ENCODE measurements at regions not wholly inside any gene's neighbourhood (a gene's known extent, or its start where the extent isn't known, plus 50 kb on each side); places are given as distances from the start of the nearest gene placed in this dataset.

- H2AFZ ChIP-seq (ENCODE audit: low read length), result no peak overlapping the region
- no peaks in the 10 kb centered on the region for H4K20me1 ChIP-seq (ENCODE audit: control insufficient read depth, extremely low read depth, insufficient read depth, low read length)
- H3K4me1 ChIP-seq (ENCODE audit: control insufficient read depth, extremely low read depth, insufficient read depth, low read length), result no peaks in the 10 kb centered on the region
- H3K27ac ChIP-seq (ENCODE audit: insufficient read depth, low read length), result no peak overlapping the region
- no peaks in the 10 kb centered on the region for H3K79me2 ChIP-seq (ENCODE audit: control insufficient read depth, insufficient read depth, low read length)
- no peaks in the 10 kb centered on the region for H3K27me3 ChIP-seq (ENCODE audit: control insufficient read depth, insufficient read depth, low read length)
- no peak for DNase-seq (ENCODE audit: low read depth in 2 of 2)
- H3K4me3 ChIP-seq (replicated peaks in 1 of 4; ENCODE audit: control extremely low read depth in 1 of 4, insufficient read depth in 1 of 4, low read depth in 3 of 4, low read length in 4 of 4), result no peak overlapping the region
- H3K9me3 ChIP-seq (ENCODE audit: control insufficient read depth, insufficient read depth, low read depth, low read length), result no peaks in the 10 kb centered on the region
- H3K4me2 ChIP-seq (ENCODE audit: extremely low read depth, insufficient read depth, low read length), result no peak overlapping the region
- no peaks in the 10 kb centered on the region for H3K36me3 ChIP-seq (ENCODE audit: control insufficient read depth, insufficient read depth, low read length)
- H3K9ac ChIP-seq (ENCODE audit: insufficient read depth, low read length), result no peak overlapping the region
- TF ChIP-seq EZH2 (IDR thresholded peaks at IDR 0.05; ENCODE audit: low read length, missing control alignments) (no peak), CTCF (conservative IDR thresholded peaks at IDR 0.05 in 1 of 2, IDR thresholded peaks at IDR 0.05 in 1 of 2; ENCODE audit: low read depth in 1 of 2, low read length in 2 of 2) (no peak)
Measured at GRCh38 chr3:75076481-75076880, 462.0 kb upstream of the CNTN3 start.

- no peak for DNase-seq (ENCODE audit: low read depth in 2 of 2)
- H4K20me1 ChIP-seq (ENCODE audit: control insufficient read depth, extremely low read depth, insufficient read depth, low read length), result no peaks in the 10 kb centered on the region
- H3K4me3 ChIP-seq (replicated peaks in 1 of 4; ENCODE audit: control extremely low read depth in 1 of 4, insufficient read depth in 1 of 4, low read depth in 3 of 4, low read length in 4 of 4), result no peak overlapping the region
- H3K36me3 ChIP-seq (ENCODE audit: control insufficient read depth, insufficient read depth, low read length), result no peaks in the 10 kb centered on the region
- TF ChIP-seq CTCF (conservative IDR thresholded peaks at IDR 0.05 in 1 of 2, IDR thresholded peaks at IDR 0.05 in 1 of 2; ENCODE audit: low read depth in 1 of 2, low read length in 2 of 2) (no peak), EZH2 (IDR thresholded peaks at IDR 0.05; ENCODE audit: low read length, missing control alignments) (no peak)
- no peaks in the 10 kb centered on the region for H3K79me2 ChIP-seq (ENCODE audit: control insufficient read depth, insufficient read depth, low read length)
- H3K9ac ChIP-seq (ENCODE audit: insufficient read depth, low read length), result no peak overlapping the region
- no peak overlapping the region for H3K4me2 ChIP-seq (ENCODE audit: extremely low read depth, insufficient read depth, low read length)
- no peak overlapping the region for H3K27ac ChIP-seq (ENCODE audit: insufficient read depth, low read length)
- H3K9me3 ChIP-seq (ENCODE audit: control insufficient read depth, insufficient read depth, low read depth, low read length), result no peaks in the 10 kb centered on the region
- no peaks in the 10 kb centered on the region for H3K4me1 ChIP-seq (ENCODE audit: control insufficient read depth, extremely low read depth, insufficient read depth, low read length)
- no peaks in the 10 kb centered on the region for H3K27me3 ChIP-seq (ENCODE audit: control insufficient read depth, insufficient read depth, low read length)
- no peak overlapping the region for H2AFZ ChIP-seq (ENCODE audit: low read length)
Measured at GRCh38 chr3:75078290-75078689, 463.8 kb upstream of the CNTN3 start.

GRCh38 chr3:75082845-75083244 is 468.4 kb upstream of the CNTN3 start:
- Histone ChIP-seq H3K9ac (ENCODE audit: insufficient read depth, low read length) (no peak overlapping the region), H3K4me3 (replicated peaks in 1 of 4; ENCODE audit: control extremely low read depth in 1 of 4, insufficient read depth in 1 of 4, low read depth in 3 of 4, low read length in 4 of 4) (no peak overlapping the region), H3K9me3 (ENCODE audit: control insufficient read depth, insufficient read depth, low read depth, low read length) (no peaks in the 10 kb centered on the region), H2AFZ (ENCODE audit: low read length) (no peak overlapping the region), H4K20me1 (ENCODE audit: control insufficient read depth, extremely low read depth, insufficient read depth, low read length) (no peaks in the 10 kb centered on the region), H3K79me2 (ENCODE audit: control insufficient read depth, insufficient read depth, low read length) (no peaks in the 10 kb centered on the region), H3K27me3 (ENCODE audit: control insufficient read depth, insufficient read depth, low read length) (no peaks in the 10 kb centered on the region), H3K27ac (ENCODE audit: insufficient read depth, low read length) (no peak overlapping the region), H3K4me1 (ENCODE audit: control insufficient read depth, extremely low read depth, insufficient read depth, low read length) (no peaks in the 10 kb centered on the region), H3K4me2 (ENCODE audit: extremely low read depth, insufficient read depth, low read length) (no peak overlapping the region), H3K36me3 (ENCODE audit: control insufficient read depth, insufficient read depth, low read length) (no peaks in the 10 kb centered on the region)
- no peak for DNase-seq (ENCODE audit: low read depth in 2 of 2)
- no peak for TF ChIP-seq CTCF (conservative IDR thresholded peaks at IDR 0.05 in 1 of 2, IDR thresholded peaks at IDR 0.05 in 1 of 2; ENCODE audit: low read depth in 1 of 2, low read length in 2 of 2)
- TF ChIP-seq EZH2 (IDR thresholded peaks at IDR 0.05; ENCODE audit: low read length, missing control alignments), result no peak

All from fibroblast of lung (primary cell).